ENCODE measurements at regions not wholly inside any gene's neighbourhood (a gene's known extent, or its start where the extent isn't known, plus 50 kb on each side); places are given as distances from the start of the nearest gene placed in this dataset.

- Histone ChIP-seq H3K4me1 (ENCODE audit: insufficient read depth, low read length) (no peaks in the 10 kb centered on the region), H3K9me3 (ENCODE audit: low read length) (no peaks in the 10 kb centered on the region), H2AFZ (ENCODE audit: low read length) (no peak overlapping the region), H3K9ac (ENCODE audit: insufficient read depth, low read depth, low read length) (no peak overlapping the region), H3K4me3 (replicated peaks in 1 of 3; ENCODE audit: insufficient read depth in 1 of 3, low read depth in 2 of 3, low read length in 3 of 3) (no peak overlapping the region), H3K4me2 (ENCODE audit: low read depth, low read length) (no peak overlapping the region), H4K20me1 (ENCODE audit: insufficient read depth, low read length) (no peaks in the 10 kb centered on the region), H3K79me2 (ENCODE audit: insufficient read depth, low read length) (no peaks in the 10 kb centered on the region), H3K36me3 (replicated peaks in 1 of 2; ENCODE audit: control insufficient read depth in 1 of 2, insufficient read depth in 2 of 2, low read length in 2 of 2) (no peaks in the 10 kb centered on the region), H3K27ac (ENCODE audit: extremely low read length, insufficient read depth, low read length) (no peak overlapping the region), H3K27me3 (ENCODE audit: control insufficient read depth in 1 of 2, insufficient read depth in 2 of 2, low read length in 2 of 2) (no peaks in the 10 kb centered on the region)
- no peak for TF ChIP-seq GLMP (CRISPR knock-in tag; IDR thresholded peaks at IDR 0.05; ENCODE audit: borderline replicate concordance)
- TF ChIP-seq ZNF879 (CRISPR knock-in tag; IDR thresholded peaks at IDR 0.05): no peak
- TF ChIP-seq LCORL (IDR thresholded peaks at IDR 0.05): no peak
- no peak for TF ChIP-seq LCORL (CRISPR knock-in tag; IDR thresholded peaks at IDR 0.05)
- no peak for TF ChIP-seq ZNF773 (CRISPR knock-in tag; IDR thresholded peaks at IDR 0.05; ENCODE audit: borderline replicate concordance)
- TF ChIP-seq CSRNP1 (CRISPR knock-in tag; IDR thresholded peaks at IDR 0.05): no peak
- TF ChIP-seq GMEB1 (CRISPR knock-in tag; IDR thresholded peaks at IDR 0.05; ENCODE audit: borderline replicate concordance): no peak
- TF ChIP-seq ZNF101 (CRISPR knock-in tag; IDR thresholded peaks at IDR 0.05; ENCODE audit: borderline replicate concordance, low read depth): no peak
- TF ChIP-seq ARID5B (CRISPR knock-in tag; IDR thresholded peaks at IDR 0.05): no peak
- TF ChIP-seq AFF4 (CRISPR knock-in tag; IDR thresholded peaks at IDR 0.05): no peak
- no peak for TF ChIP-seq RFX5 (IDR thresholded peaks at IDR 0.05; ENCODE audit: low read depth, low read length)
- TF ChIP-seq BATF2 (CRISPR knock-in tag; IDR thresholded peaks at IDR 0.05): no peak
- ATAC-seq (no peak), DNase-seq (ENCODE audit: low spot score) (no peak), FAIRE-seq (no peak)
- intact Hi-C loops (cut with micrococcal nuclease; ENCODE audit: unreplicated experiment) (no loop called here), in situ Hi-C loops (cut with HindIII; ENCODE audit: extremely low pct_ligation_motif_present, low pct_unique_long_range_greater_than_20kb) (no loop called here)
- ChIA-PET POLR2A (no interaction called here), CTCF (ENCODE audit: low intra/inter-chr PET ratio, low total read pairs) (no interaction called here)
- 1% methylated on average over 2 of the region's 2 CpGs for WGBS (ENCODE audit: low lambda C conversion rate)
- BruUV-seq (replicated peaks): no TSS peak
Measured at GRCh38 chr9:21554813-21555212, 72.7 kb upstream of the IFNE start.

Data from HepG2 (cell line).